ENCODE measurements at regions not wholly inside any gene's neighbourhood (a gene's known extent, or its start where the extent isn't known, plus 50 kb on each side); places are given as distances from the start of the nearest gene placed in this dataset.

DNA sequence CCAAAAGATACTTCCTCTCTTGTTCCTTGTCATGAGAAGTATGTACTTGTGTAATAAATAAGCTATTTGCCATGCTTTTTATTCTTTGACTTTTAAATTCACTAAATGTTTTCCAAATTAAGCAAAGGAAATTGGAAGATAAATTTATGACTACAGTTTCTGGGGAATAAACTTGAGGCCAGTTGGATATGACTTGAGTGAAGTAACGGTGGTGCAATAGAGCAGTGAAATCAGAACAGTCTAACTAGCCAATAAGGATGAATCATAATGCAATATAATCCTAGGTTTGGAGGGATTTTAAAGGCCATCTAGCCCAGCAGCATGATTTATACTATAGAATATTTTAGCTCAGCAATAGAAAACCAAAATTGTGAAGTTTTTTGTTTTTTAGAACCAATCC lies 183.8 kb upstream of the TCF21 start:
- Histone ChIP-seq H3K4me2 (ENCODE audit: insufficient read depth, low read length) (peak overlapping the region; percentile 15), H2AFZ (ENCODE audit: low read length) (no peak overlapping the region), H3K27me3 (ENCODE audit: insufficient read depth, low read length) (no peaks in the 10 kb centered on the region), H3K36me3 (ENCODE audit: insufficient read depth, low read length) (no peaks in the 10 kb centered on the region), H3K27ac (ENCODE audit: low read depth, low read length) (peak overlapping the region; percentile 79), H3K9me3 (ENCODE audit: low read depth, low read length) (no peaks in the 10 kb centered on the region), H4K20me1 (ENCODE audit: insufficient read depth, low read length) (no peaks in the 10 kb centered on the region), H3K4me1 (ENCODE audit: insufficient read depth, low read length) (peaks cover 38% of the 10 kb centered on the region), H3K79me2 (ENCODE audit: insufficient read depth, low read length) (no peaks in the 10 kb centered on the region), H3K4me3 (ENCODE audit: insufficient read depth, low read length) (no peak overlapping the region)
- no peak for TF ChIP-seq CTCF (IDR thresholded peaks at IDR 0.05; ENCODE audit: extremely low read depth, low read depth, low read length)
- DNase-seq (ENCODE audit: insufficient read length, low spot score, missing footprints), result peak; percentile 44

DNA sequence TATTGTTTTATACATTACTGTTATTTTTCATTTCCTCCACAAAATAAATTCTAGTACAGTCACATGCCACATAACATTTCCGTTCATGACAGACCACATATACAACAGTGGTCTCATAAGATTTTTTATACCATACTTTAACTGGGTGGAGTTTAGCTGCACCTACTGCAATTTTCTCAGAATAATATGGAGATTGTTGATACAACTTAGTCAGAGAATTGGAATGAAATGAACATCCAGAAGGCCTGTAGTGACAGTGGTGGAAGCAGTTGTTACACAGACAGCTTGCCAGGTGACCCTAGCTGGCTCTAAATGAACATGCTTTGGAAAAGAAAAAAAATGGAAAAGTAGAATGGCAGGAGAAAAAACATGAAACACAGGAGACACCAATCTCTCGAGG lies 183.2 kb upstream of the TCF21 start:
- H3K4me2 ChIP-seq (ENCODE audit: insufficient read depth, low read length), result peak overlapping the region; percentile 6
- H3K27me3 ChIP-seq (ENCODE audit: insufficient read depth, low read length), result no peaks in the 10 kb centered on the region
- peaks cover 38% of the 10 kb centered on the region for H3K4me1 ChIP-seq (ENCODE audit: insufficient read depth, low read length)
- TF ChIP-seq CTCF (IDR thresholded peaks at IDR 0.05; ENCODE audit: extremely low read depth, low read depth, low read length), result no peak
- DNase-seq (ENCODE audit: insufficient read length, low spot score, missing footprints), result peak; percentile 18
- H3K4me3 ChIP-seq (ENCODE audit: insufficient read depth, low read length), result no peak overlapping the region
- peak overlapping the region; percentile 4 for H2AFZ ChIP-seq (ENCODE audit: low read length)
- H3K36me3 ChIP-seq (ENCODE audit: insufficient read depth, low read length), result no peaks in the 10 kb centered on the region
- peak overlapping the region; percentile 79 for H3K27ac ChIP-seq (ENCODE audit: low read depth, low read length)
- no peaks in the 10 kb centered on the region for H3K9me3 ChIP-seq (ENCODE audit: low read depth, low read length)
- no peaks in the 10 kb centered on the region for H4K20me1 ChIP-seq (ENCODE audit: insufficient read depth, low read length)
- H3K79me2 ChIP-seq (ENCODE audit: insufficient read depth, low read length), result no peaks in the 10 kb centered on the region

DNA sequence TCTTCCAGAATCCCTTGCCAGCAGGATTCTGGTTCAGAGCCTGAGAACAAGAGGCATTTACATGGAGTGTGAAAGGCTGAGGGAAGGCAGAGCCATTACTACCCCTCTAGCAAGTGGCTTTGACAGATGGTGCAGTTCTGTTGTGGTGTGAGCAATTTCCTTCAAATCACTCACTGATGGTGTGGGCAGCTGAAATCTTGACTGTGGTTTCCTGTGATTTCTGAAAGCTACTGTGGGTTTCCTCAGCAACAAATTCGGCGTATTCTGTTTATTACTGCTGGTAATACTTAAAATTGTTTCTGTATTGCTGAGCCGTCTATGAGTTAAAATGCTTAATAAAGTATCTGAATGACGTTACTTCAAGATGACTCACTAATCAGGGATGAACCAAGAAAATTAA lies 181.5 kb upstream of the TCF21 start:
- Histone ChIP-seq H2AFZ (ENCODE audit: low read length) (no peak overlapping the region), H3K4me2 (ENCODE audit: insufficient read depth, low read length) (peak overlapping the region; percentile 51), H3K27ac (ENCODE audit: low read depth, low read length) (peak overlapping the region; percentile 79), H3K27me3 (ENCODE audit: insufficient read depth, low read length) (no peaks in the 10 kb centered on the region), H3K79me2 (ENCODE audit: insufficient read depth, low read length) (no peaks in the 10 kb centered on the region), H3K36me3 (ENCODE audit: insufficient read depth, low read length) (no peaks in the 10 kb centered on the region), H4K20me1 (ENCODE audit: insufficient read depth, low read length) (no peaks in the 10 kb centered on the region), H3K9me3 (ENCODE audit: low read depth, low read length) (no peaks in the 10 kb centered on the region), H3K4me1 (ENCODE audit: insufficient read depth, low read length) (peaks cover 38% of the 10 kb centered on the region), H3K4me3 (ENCODE audit: insufficient read depth, low read length) (no peak overlapping the region)
- peak; percentile 67 for DNase-seq (ENCODE audit: insufficient read length, low spot score, missing footprints)
- no peak for TF ChIP-seq CTCF (IDR thresholded peaks at IDR 0.05; ENCODE audit: extremely low read depth, low read depth, low read length)

- no peak for DNase-seq (ENCODE audit: insufficient read length, low spot score, missing footprints)
- no peaks in the 10 kb centered on the region for H3K36me3 ChIP-seq (ENCODE audit: insufficient read depth, low read length)
- no peak overlapping the region for H3K4me2 ChIP-seq (ENCODE audit: insufficient read depth, low read length)
- peaks cover 17% of the 10 kb centered on the region for H3K4me1 ChIP-seq (ENCODE audit: insufficient read depth, low read length)
- H3K9me3 ChIP-seq (ENCODE audit: low read depth, low read length), result no peaks in the 10 kb centered on the region
- no peak overlapping the region for H3K4me3 ChIP-seq (ENCODE audit: insufficient read depth, low read length)
- no peak overlapping the region for H3K27ac ChIP-seq (ENCODE audit: low read depth, low read length)
- H3K27me3 ChIP-seq (ENCODE audit: insufficient read depth, low read length), result no peaks in the 10 kb centered on the region
- H4K20me1 ChIP-seq (ENCODE audit: insufficient read depth, low read length), result no peaks in the 10 kb centered on the region
- no peaks in the 10 kb centered on the region for H3K79me2 ChIP-seq (ENCODE audit: insufficient read depth, low read length)
- no peak for TF ChIP-seq CTCF (IDR thresholded peaks at IDR 0.05; ENCODE audit: extremely low read depth, low read depth, low read length)
- H2AFZ ChIP-seq (ENCODE audit: low read length), result no peak overlapping the region
Measured at GRCh38 chr6:133710826-133711225, 178.1 kb upstream of the TCF21 start.
